ENCODE measurements at regions not wholly inside any gene's neighbourhood (a gene's known extent, or its start where the extent isn't known, plus 50 kb on each side); places are given as distances from the start of the nearest gene placed in this dataset.

- DNase-seq (ENCODE audit: low spot score): no peak
These were observed 52.3 kb upstream of the SNTG2 start for GRCh38 chr2:898319-898718.

- DNase-seq (ENCODE audit: low spot score): no peak
These were observed 53.6 kb upstream of the SNTG2 start for GRCh38 chr2:897091-897490.

- DNase-seq (ENCODE audit: low spot score): no peak
These were observed 57.3 kb upstream of the SNTG2 start for GRCh38 chr2:893311-893710.

GRCh38 chr2:892892-893291 lies 57.8 kb upstream of the SNTG2 start:
- no peak for DNase-seq (ENCODE audit: low spot score)

GRCh38 chr2:892401-892800 lies 58.2 kb upstream of the SNTG2 start:
- no peak for DNase-seq (ENCODE audit: low spot score)

- no peak for DNase-seq (ENCODE audit: low spot score)
These were observed 58.9 kb upstream of the SNTG2 start for GRCh38 chr2:891734-892133.

- DNase-seq (ENCODE audit: low spot score): no peak
These were observed 59.9 kb upstream of the SNTG2 start for GRCh38 chr2:890791-891190.

GRCh38 chr2:890214-890613 lies 60.4 kb upstream of the SNTG2 start:
- no peak for DNase-seq (ENCODE audit: low spot score)

GRCh38 chr2:888906-889566 lies 61.6 kb upstream of the SNTG2 start:
- no peak for DNase-seq (ENCODE audit: low spot score)

- DNase-seq (ENCODE audit: low spot score): no peak
These were observed 62.3 kb upstream of the SNTG2 start for GRCh38 chr2:888211-888801.

- DNase-seq (ENCODE audit: low spot score): no peak
These were observed 63.0 kb upstream of the SNTG2 start for GRCh38 chr2:887639-888038.

- no peak for DNase-seq (ENCODE audit: low spot score)
These were observed 64.3 kb upstream of the SNTG2 start for GRCh38 chr2:886072-887022.

- no peak for DNase-seq (ENCODE audit: low spot score)
These were observed 65.2 kb upstream of the SNTG2 start for GRCh38 chr2:885230-886071.

- DNase-seq (ENCODE audit: low spot score): no peak
These were observed 66.6 kb upstream of the SNTG2 start for GRCh38 chr2:883803-884748.

- no peak for DNase-seq (ENCODE audit: low spot score)
These were observed 67.3 kb upstream of the SNTG2 start for GRCh38 chr2:883260-883802.

- no peak for DNase-seq (ENCODE audit: low spot score)
These were observed 69.3 kb upstream of the SNTG2 start for GRCh38 chr2:881204-881918.

GRCh38 chr2:880201-880970 lies 70.3 kb upstream of the SNTG2 start:
- no peak for DNase-seq (ENCODE audit: low spot score)

GRCh38 chr2:879540-879939 lies 71.1 kb upstream of the SNTG2 start:
- DNase-seq (ENCODE audit: low spot score): no peak

- DNase-seq (ENCODE audit: low spot score): no peak
These were observed 72.3 kb upstream of the SNTG2 start for GRCh38 chr2:878245-878930.

All from RKO (cell line).